GM10266 (cell line): ENCODE measurements at regions not wholly inside any gene's neighbourhood (a gene's known extent, or its start where the extent isn't known, plus 50 kb on each side); places are given as distances from the start of the nearest gene placed in this dataset.

Experiments
- DNase-seq: peaks from one replicate; pipeline ENCODE4 v3.0.0; 2012; ENCODE audit errors: extremely low spot score
- TF ChIP-seq, protein P1 (sequence below): IDR thresholded peaks from 2 replicates; pipeline ENCODE4 v1.5.1; 2012; ENCODE audit warnings: mild to moderate bottlenecking, low read depth; ENCODE audit not compliant: control insufficient read depth, insufficient read depth; ENCODE audit errors: missing control alignments

DNA sequence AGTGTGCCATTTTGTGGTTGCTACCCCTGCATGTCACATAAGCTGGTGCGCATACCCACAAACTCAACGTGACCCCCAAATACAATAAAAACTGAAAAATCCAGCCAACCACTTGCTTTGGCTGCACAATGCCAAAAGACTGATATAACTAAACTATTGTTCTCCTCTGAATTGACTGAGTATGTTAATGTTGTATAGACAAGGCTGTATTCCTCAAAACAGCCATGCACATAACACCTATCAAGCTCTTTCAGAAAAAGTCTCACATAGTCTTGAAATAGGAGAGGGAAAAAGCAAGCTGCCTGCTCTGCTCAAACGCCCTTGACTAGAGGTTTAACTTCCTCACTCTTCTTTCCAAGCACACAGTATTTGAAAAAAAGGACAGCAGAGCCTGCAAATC is 126.4 kb upstream of the NOCT start:
- DNase-seq, result no peak
- TF ChIP-seq, protein P1, sequence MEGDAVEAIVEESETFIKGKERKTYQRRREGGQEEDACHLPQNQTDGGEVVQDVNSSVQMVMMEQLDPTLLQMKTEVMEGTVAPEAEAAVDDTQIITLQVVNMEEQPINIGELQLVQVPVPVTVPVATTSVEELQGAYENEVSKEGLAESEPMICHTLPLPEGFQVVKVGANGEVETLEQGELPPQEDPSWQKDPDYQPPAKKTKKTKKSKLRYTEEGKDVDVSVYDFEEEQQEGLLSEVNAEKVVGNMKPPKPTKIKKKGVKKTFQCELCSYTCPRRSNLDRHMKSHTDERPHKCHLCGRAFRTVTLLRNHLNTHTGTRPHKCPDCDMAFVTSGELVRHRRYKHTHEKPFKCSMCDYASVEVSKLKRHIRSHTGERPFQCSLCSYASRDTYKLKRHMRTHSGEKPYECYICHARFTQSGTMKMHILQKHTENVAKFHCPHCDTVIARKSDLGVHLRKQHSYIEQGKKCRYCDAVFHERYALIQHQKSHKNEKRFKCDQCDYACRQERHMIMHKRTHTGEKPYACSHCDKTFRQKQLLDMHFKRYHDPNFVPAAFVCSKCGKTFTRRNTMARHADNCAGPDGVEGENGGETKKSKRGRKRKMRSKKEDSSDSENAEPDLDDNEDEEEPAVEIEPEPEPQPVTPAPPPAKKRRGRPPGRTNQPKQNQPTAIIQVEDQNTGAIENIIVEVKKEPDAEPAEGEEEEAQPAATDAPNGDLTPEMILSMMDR, result no peak

DNA sequence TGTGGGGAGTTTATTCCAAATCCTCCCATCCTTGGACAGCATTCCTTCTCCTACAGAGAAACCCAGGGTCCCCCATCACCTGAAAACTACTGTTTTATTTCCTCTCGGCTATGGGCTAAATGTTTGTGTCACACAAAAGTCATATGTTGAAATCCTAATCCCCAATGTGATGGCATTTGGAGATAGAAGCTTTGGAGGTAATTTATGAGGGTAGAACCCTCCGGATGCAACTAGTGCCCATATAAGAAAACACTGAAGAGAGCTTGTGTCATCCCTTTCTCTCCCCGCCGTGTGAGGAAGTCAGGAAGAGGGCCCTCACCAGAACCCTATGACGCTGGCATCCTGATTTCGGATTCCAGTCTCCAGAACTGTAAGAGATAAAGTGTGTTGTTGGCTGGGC is 127.8 kb upstream of the NOCT start:
- TF ChIP-seq, protein P1, result no peak

DNA sequence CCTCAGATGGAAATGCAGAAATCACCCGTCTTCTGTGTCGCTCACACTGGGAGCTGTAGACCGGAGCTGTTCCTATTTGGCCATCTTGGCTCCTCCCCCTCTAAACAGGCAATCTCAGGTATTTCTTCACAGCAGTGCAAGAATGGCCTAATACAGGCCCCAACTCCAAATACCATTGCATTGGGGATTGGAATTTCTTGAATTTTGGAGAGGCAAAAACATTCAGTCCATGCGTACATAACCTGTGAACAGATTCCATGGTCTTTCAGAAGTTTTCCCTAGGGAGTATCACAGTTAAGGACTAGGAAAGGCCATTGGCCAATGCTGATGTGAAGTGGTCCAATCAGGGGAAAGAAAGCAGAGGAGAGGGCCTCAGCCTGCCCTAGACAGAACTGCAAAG is 128.2 kb upstream of the NOCT start:
- no peak for DNase-seq
- TF ChIP-seq, protein P1, result no peak

More for the DNA sequence above, 127.8 kb upstream of the NOCT start:
- no peak for DNase-seq

DNA sequence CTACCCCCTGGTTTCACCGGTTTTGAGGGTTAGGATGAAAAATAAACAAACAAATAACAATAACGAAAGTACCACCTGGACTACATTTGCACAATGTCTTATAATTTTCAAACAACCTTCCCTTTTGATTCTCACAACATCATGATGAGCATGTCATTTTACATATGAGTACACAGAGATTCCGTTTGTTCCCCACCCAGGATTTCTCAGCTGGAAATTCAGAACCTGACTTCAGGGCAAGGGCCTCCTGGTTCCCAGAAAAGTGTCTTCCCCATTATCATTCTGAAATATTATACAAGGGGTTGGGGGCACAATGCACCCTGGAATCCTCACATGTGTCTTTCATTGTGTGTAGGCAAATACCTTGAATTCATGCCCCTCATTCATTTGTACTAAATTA is 135.8 kb upstream of the NOCT start:
- DNase-seq, result no peak
- TF ChIP-seq, protein P1, result no peak

DNA sequence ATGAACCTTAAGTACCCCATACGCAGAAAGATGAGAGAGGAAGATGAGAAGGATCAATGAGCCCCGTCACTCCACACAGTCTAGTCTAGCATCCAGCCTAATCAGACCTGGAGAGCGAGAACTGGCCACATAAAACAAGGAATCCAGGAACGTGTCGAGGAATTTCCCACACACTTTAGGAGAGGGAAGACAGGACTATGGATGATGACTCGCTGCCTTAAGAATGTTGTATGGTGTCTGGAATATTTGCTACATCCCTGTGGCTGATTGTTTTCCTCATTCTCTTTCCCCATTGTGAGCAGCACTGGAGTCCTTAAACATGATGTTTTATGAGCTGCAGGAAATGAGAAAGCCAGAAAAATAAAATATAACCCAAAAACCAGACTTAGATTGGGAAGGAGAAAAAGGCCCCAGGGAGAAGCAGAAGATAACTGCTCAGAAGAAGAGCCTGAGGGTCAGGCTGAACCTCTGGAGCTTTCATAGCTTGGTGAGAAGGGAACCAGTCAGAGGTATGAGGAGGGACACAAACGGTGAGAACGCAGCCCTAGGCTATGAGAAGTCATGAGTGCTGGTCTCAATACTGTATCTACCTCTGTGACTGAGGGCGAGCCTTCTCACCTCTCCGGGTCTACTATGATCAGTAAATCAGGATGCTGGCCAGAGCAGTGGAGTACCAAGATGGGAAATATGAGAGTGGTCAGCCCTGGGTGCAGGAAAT is 139.5 kb upstream of the NOCT start:
- TF ChIP-seq, protein P1, result no peak
- no peak for DNase-seq

DNA sequence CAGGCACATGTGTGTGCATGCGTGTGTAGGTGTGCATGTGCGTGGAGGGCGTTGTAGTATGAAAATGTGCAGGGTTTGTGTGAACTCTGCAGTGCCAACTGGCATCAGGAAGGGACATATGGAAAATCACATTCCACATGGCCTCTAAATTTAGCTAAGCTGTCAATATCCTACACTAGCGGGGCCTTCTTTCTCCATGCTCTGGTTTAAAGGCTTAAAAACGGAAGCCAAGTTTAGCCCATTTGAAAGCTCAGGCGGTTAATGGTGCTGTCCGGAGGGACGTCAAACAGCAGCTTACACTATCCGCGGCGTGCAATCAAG is 144.1 kb upstream of the NOCT start:
- TF ChIP-seq, protein P1, result peak; percentile 17
- no peak for DNase-seq

DNA sequence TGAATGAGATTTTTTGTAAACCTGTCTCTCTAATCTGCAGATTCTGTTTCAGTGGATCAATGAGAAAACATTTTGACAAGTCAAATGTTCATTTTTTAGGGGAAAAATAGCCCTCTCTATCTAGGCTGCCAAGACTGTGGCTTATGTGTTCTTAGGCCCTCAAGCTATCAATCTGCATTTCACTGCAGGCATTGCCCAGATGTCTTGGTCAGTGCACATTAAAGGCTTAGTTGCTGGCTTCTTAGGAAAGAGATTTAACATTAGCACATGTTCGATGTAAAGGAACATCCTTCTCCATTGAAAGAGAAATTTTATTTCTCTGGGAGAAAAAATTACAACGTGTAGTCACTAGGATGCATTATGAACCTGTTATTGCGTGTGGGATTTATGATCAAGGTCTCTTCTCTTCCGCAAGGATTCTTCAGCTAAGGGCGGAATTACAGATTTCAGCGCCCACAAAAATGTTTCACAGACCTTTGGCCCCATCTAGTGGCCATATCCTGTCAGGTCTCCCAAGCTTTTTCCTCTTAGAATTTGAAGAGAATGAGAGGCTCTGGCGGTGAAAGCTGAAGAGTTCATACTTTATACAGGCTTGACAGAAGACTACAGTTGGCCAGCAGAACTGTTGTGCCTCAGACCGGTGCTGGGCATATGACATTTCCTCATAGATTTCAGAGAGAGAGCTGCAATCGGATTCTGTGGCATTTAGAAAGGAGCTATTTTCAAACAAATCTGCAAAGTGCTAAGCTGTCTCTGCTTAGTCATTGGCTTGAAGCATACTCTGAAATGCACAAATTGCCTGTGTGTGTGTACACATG is 144.6 kb upstream of the NOCT start:
- DNase-seq, result peak; percentile 62
- TF ChIP-seq, protein P1, result peak; percentile 83
